Activated naive CD8-positive, alpha-beta T cell treated with anti-CD3 and anti-CD28 coated beads for 36 hours (primary cell): ENCODE measurements at regions not wholly inside any gene's neighbourhood (a gene's known extent, or its start where the extent isn't known, plus 50 kb on each side); places are given as distances from the start of the nearest gene placed in this dataset.

ENCODE experiments used
- DNase-seq: peaks from one replicate; pipeline ENCODE4 v3.0.0; 2021
- H3K27ac Mint-ChIP-seq: one replicate; pipeline ENCODE4 v1.8.0; 2022; ENCODE audit warnings: mild to moderate bottlenecking, moderate library complexity, mixed read lengths
- H3K27me3 Mint-ChIP-seq: one replicate; pipeline ENCODE4 v1.8.0; 2022; ENCODE audit warnings: mild to moderate bottlenecking, mixed read lengths
- H3K36me3 Mint-ChIP-seq: one replicate; pipeline ENCODE4 v1.8.0; 2021; ENCODE audit warnings: mild to moderate bottlenecking, mixed read lengths
- H3K4me1 Mint-ChIP-seq: one replicate; pipeline ENCODE4 v1.8.0; 2021; ENCODE audit warnings: mixed read lengths
- H3K4me3 Mint-ChIP-seq: one replicate; pipeline ENCODE4 v1.8.0; 2022; ENCODE audit warnings: mild to moderate bottlenecking, moderate library complexity, mixed read lengths
- H3K9me3 Mint-ChIP-seq: one replicate; pipeline ENCODE4 v1.8.0; 2022; ENCODE audit warnings: mixed read lengths

DNA sequence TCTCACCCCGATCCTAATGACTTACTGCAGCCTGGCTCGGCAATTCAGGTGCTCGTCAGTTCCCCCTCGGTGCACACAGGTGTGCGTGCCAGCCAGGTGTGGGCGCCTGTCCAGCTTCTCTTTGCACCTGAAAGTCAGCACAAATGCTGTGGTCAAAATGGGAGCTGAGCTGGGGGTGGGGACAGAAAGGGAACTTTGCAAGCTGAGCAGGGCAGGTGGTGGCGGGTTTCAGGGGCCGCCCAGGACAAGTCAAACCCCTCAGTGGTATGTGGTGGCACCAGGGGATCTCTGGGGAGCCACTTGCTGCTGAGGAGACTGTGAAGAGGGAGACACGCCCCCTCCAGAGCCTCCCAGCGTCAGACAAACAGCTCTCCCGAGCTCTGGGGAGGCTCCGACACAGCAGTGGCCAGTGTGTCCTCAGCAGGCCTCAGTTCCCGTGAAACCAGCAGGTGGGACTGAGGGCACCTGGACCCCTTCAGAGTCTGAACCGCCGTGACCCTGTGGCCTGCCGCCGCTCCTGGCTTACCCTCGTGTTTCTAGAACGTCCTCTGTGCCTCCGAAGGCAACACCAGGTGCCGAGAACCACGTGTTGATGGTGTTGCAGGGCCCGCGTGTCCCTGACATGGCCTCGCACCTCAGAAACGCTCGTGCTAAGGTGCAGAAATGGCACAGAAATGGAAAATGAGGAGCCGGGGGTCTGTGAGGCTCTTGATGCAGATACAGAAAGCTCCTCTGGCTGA, 233.5 kb upstream of the TNRC6C start:
- Mint-ChIP-seq H3K4me3 (no peak overlapping the region), H3K27ac (no peak overlapping the region)

DNA sequence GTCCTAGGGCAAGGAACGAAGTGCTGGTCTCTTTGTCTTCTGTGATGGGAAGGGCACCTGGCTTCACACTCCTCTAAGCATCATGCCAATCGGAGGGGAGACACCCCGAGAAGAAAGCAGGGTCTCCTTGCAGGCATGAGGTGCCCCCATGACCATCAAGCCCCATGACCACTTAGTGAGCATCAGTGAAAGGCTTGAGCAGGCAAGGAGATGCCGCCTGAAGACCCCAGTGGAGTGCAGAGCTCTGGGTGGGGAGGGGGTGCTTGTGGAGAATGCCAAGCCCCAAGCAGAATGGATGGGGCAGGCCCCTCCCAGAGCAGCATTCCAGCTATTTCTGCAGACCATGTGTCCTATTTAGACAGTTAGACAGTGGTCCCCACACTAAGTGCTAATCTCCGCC, 232.7 kb upstream of the TNRC6C start:
- Mint-ChIP-seq H3K36me3 (no peaks in the 10 kb centered on the region), H3K9me3 (peaks cover 3% of the 10 kb centered on the region), H3K4me1 (peaks cover 2% of the 10 kb centered on the region), H3K4me3 (no peak overlapping the region), H3K27ac (no peak overlapping the region), H3K27me3 (no peaks in the 10 kb centered on the region)
- no peak for DNase-seq

More for the DNA sequence above, 233.5 kb upstream of the TNRC6C start:
- Mint-ChIP-seq H3K27me3 (no peaks in the 10 kb centered on the region), H3K36me3 (no peaks in the 10 kb centered on the region), H3K4me1 (peaks cover 2% of the 10 kb centered on the region), H3K9me3 (no peaks in the 10 kb centered on the region)
- DNase-seq: no peak

DNA sequence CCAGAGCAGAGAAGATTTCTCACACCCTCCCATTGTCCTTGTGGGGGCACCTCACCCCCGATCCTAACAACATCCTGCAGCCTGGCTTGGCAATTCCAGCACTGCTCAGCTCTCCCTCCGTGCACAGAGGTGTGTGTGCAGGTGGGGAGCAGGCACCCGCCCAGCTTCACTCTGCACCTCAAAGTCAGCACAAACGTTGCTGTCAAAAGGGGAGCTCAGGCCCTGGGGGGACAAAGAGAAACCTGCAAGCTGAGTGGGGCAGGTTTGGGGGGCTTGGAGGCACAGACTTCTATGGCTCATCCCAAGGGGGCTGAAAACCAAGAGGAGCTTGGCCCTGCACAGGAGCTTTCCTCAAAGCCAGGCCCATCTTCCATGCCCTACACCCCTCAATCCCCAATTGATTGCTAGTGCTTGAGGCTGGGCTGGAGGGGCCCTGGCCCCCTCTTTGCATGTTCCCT, 231.9 kb upstream of the TNRC6C start:
- H3K27me3 Mint-ChIP-seq: no peaks in the 10 kb centered on the region
- H3K27ac Mint-ChIP-seq: no peak overlapping the region
- H3K36me3 Mint-ChIP-seq: no peaks in the 10 kb centered on the region
- no peak overlapping the region for H3K4me3 Mint-ChIP-seq
- peaks cover 3% of the 10 kb centered on the region for H3K9me3 Mint-ChIP-seq
- DNase-seq: no peak
- H3K4me1 Mint-ChIP-seq: peaks cover 2% of the 10 kb centered on the region

DNA sequence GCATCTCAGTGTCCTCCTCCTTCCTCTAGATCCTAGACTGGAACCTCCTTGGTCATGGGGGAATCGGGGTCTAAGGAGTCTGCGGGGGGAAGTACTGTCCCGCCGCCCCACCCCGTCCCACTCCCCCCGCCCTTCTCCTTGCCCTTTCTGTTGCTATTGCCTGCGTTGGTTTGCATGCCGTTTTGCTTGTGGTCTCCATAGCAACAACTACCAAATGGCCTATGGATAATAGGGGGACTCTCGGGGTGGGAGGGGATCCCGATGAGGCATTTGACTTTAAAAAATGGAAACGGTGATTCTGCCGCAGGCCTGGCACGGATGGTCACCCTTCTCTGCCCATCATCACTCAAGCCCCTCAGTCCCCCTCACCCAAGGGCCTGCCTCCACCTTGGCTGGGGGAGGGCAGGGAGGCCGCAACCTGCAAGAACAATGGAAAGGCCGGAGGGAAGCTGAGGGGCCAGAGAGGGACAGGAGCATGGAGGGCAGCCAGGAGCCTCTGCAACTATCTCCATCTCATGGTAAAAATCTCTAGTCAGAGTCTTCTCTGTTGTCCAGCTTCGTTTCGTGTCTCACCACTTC, 231.4 kb upstream of the TNRC6C start:
- no peak for DNase-seq
- no peak overlapping the region for H3K4me3 Mint-ChIP-seq
- H3K9me3 Mint-ChIP-seq: peaks cover 3% of the 10 kb centered on the region
- H3K4me1 Mint-ChIP-seq: peaks cover 2% of the 10 kb centered on the region
- no peaks in the 10 kb centered on the region for H3K36me3 Mint-ChIP-seq
- H3K27ac Mint-ChIP-seq: no peak overlapping the region
- no peaks in the 10 kb centered on the region for H3K27me3 Mint-ChIP-seq

DNA sequence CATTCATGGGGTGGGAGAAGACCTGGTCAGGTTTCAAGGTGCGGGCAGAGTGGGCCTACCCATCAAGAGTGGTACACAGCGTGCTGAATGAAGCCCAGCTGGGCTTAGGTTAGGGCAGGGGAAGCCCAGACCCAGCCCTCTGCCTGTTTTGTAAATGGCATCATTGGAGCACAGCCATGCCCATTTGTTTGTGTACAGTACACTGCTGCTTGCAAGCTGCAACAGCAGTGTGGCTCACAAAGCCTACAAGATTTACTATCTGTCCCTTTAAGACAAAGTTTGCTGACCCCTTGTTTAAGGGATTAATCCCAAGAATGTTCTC, 230.1 kb upstream of the TNRC6C start:
- no peak for DNase-seq
- no peaks in the 10 kb centered on the region for H3K27me3 Mint-ChIP-seq

DNA sequence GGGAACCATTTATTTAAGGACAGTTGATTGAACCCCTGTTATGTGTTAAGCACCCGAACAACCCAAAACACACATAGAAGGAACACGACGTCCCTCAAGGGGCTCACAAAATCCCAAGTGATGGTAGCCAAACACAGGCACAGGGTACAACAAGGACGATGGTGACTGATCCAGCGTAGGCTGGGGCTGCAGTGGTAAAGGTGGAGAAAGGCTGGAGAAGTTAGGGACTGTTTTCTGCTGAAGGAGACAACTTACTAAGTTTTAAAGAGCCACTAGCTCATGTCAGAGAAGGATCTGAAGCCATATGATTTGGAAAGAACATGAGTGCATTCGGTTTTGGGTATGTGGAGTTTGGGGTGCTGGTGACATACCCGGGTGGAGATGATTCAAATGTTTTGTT, 229.6 kb upstream of the TNRC6C start:
- Mint-ChIP-seq H3K27ac (no peak overlapping the region), H3K4me1 (peaks cover 2% of the 10 kb centered on the region), H3K27me3 (no peaks in the 10 kb centered on the region), H3K9me3 (peaks cover 19% of the 10 kb centered on the region), H3K36me3 (no peaks in the 10 kb centered on the region), H3K4me3 (no peak overlapping the region)
- no peak for DNase-seq

More for the DNA sequence above, 230.1 kb upstream of the TNRC6C start:
- no peak overlapping the region for H3K4me3 Mint-ChIP-seq
- H3K9me3 Mint-ChIP-seq: peaks cover 15% of the 10 kb centered on the region
- no peak overlapping the region for H3K27ac Mint-ChIP-seq
- H3K36me3 Mint-ChIP-seq: no peaks in the 10 kb centered on the region
- peaks cover 2% of the 10 kb centered on the region for H3K4me1 Mint-ChIP-seq

DNA sequence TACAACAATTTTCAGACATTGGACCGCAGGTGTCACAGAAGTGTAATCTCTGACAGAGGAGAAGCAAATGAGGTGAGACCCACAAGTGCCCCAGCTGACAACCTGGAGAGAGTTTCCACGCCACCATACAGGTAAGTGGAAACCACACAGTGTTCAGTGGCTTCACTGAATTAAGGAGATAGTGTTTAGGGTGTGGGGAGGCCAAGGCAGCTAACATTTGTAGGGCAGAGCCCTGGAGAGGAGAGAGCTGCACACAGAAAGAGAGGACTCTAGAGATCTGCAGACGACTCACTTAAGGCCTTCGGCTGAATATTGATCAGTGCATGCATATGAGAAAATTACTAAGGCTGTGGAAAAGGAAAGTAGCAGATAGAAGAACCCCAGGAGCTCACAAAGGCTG, 228.9 kb upstream of the TNRC6C start:
- Mint-ChIP-seq H3K27ac (no peak overlapping the region), H3K9me3 (peaks cover 19% of the 10 kb centered on the region), H3K4me3 (no peak overlapping the region), H3K36me3 (no peaks in the 10 kb centered on the region), H3K4me1 (peaks cover 2% of the 10 kb centered on the region), H3K27me3 (no peaks in the 10 kb centered on the region)
- DNase-seq: no peak

DNA sequence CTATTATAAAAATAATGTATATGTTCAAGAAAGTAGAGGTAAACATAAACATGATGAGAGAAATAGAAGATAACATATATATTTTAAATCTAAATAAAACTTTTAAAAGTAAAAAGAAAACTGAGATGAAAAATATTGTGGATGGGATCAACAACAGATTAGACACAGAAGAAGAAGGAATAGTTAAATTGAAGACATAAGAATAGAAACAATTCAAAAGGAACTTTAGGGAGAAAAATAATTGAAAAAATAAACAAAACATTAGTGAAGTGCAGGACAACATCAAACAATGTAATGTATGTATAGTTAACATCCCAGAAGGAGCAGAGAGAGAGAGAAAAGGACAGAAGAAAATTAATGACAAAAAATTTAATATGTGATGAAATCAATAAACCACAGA, 228.1 kb upstream of the TNRC6C start:
- Mint-ChIP-seq H3K4me1 (peaks cover 2% of the 10 kb centered on the region), H3K27ac (no peak overlapping the region), H3K4me3 (no peak overlapping the region), H3K27me3 (no peaks in the 10 kb centered on the region), H3K9me3 (peaks cover 19% of the 10 kb centered on the region), H3K36me3 (no peaks in the 10 kb centered on the region)
- no peak for DNase-seq

DNA sequence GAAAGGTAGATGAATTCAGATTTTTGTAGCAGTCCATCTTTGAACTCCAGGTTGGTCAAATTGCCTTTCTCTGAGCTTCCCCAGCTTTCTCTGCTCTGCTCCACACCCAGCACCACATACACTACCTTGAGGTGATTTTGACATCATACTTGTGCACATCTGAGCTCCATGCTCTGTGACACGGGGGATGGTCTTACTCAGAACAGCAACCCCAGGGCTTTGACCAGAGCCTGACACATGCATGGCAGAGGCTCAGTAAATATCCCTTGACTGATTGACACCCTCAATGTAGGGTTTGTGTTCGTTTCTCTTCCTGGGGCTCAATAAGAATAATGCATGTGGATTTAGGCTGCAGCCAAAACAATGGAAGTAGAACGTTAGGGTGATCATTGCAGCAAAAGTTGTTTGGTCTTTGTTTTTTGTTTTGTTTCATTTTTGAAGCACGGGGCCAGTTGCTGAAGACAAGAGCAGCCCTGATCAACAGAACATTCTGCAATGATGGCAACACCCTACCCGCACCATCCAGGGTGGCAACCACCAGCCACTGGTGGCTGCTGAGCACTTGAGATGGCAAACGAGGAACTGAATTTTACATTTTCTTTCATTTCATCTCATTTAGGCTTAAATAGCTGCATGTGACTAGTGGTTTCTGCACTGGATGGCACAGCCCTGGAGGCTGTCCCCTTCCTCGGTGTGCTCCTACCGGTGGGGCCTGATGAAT, 224.8 kb upstream of the TNRC6C start:
- Mint-ChIP-seq H3K4me3 (no peak overlapping the region), H3K27me3 (no peaks in the 10 kb centered on the region), H3K9me3 (peaks cover 19% of the 10 kb centered on the region), H3K36me3 (no peaks in the 10 kb centered on the region), H3K4me1 (no peaks in the 10 kb centered on the region), H3K27ac (no peak overlapping the region)
- DNase-seq: no peak

DNA sequence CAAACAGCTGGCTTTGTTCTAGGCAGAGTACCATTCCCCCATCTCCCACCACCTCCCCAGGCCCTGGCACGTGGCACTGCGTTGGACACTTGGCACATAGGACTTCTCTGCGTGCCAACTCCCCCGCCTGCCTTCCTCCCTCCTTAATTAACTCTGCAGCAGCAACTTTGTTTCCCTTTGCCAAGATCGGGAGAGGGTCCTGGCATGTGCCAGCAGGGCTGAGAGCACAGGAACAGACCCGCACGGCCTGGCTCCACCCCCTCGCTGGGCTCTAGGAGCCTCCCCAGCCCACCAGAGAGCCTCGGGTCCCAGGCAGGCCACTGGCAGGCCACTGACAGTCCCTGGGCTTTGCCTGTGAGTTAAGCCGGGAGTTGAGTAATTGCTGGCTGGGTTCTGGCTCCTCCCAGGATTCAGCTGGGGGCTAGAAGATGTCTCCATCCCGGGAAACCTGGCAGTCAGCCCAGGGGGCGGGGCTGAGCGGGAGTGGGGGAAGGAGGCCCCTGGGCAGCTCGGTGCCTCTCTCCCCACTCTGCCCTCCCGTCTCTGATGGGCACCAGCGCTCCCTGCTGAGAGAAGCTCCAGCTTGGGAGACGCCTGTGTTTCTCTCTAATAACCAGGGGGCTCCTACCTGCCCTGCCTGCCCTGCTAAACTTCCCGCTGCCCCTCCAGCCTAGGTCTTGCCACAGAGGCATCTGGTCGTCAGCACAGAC, 224.0 kb upstream of the TNRC6C start:
- peaks cover 19% of the 10 kb centered on the region for H3K9me3 Mint-ChIP-seq
- no peak overlapping the region for H3K27ac Mint-ChIP-seq
- H3K4me3 Mint-ChIP-seq: no peak overlapping the region
- no peaks in the 10 kb centered on the region for H3K4me1 Mint-ChIP-seq
- DNase-seq: no peak
- no peaks in the 10 kb centered on the region for H3K27me3 Mint-ChIP-seq
- no peaks in the 10 kb centered on the region for H3K36me3 Mint-ChIP-seq

DNA sequence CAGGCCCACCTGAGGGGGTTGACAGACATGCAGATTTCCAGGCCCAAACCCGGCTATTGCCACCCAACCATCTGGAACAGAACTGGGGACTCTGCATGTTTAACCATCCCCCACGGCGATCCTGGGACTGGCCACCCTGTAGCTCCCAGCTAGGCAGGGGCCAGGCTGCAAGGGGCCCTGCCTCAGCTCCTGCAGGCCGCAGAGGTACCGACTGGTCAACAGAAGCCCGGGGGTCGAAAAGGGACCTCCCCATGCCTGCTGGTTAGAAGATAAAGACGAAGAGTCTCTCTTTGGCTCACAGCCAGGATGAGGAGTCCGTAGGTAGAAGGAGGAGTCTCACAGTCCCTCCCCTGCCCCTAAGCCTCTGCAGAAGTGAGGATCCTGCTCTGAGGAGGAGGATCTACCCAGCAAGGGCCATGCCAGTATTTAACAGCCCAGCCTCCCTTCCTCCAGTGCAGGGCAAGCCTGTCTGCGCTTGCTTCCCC, 223.4 kb upstream of the TNRC6C start:
- Mint-ChIP-seq H3K36me3 (no peaks in the 10 kb centered on the region), H3K27ac (no peak overlapping the region), H3K4me1 (no peaks in the 10 kb centered on the region), H3K9me3 (peaks cover 19% of the 10 kb centered on the region), H3K27me3 (no peaks in the 10 kb centered on the region), H3K4me3 (no peak overlapping the region)
- no peak for DNase-seq

DNA sequence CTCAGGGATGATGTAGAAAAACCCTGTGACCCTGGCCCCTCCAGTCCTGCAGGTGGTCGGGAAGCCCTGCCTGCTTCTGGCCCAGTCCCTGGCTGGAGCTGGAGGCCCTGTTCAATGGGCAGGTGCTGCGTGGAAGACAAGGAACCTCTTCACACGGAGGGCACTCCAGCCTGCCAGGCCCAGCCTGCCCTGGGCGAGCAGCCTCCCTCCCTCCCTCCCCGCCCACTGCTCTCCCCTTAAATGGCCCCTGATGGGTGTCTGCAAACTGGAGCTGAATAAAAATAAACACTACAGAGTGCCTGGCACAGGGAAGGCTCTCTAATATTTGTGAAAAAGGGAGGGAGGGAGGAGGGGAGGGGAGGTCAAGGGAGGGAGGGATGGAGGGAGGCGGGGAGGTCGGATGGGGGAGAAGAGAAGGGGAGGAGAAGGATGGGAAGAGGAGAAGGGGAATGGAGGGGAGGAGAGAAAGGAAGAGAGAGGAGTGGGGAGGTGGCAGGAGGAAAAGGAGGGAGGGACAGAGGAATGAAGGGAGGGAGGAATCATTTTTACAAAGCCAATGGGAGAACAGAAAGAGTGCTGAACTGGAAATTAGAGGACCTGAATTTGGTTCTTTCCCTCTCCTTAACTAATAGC, 222.8 kb upstream of the TNRC6C start:
- Mint-ChIP-seq H3K27me3 (no peaks in the 10 kb centered on the region), H3K36me3 (no peaks in the 10 kb centered on the region), H3K27ac (no peak overlapping the region), H3K9me3 (peaks cover 16% of the 10 kb centered on the region), H3K4me3 (no peak overlapping the region), H3K4me1 (no peaks in the 10 kb centered on the region)
- DNase-seq: no peak

DNA sequence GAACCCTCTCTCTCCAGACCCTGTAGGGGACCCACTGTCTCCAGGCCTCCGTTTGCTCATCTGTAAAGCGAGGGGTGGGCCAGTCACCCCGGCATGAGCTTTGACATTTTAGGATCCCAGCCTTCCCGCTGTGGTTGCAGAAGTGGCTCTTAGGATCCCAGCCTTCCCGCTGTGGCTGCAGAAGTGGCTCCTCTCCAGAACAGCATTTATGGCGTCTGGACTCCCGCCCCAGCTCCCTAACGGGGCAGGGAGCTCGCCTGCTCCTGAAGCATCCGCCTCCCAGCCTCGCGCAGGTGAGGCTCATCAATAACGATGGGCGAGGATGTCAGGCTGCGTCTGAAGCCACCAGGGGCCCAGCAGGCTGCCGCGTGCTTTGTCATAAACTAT, 222.3 kb upstream of the TNRC6C start:
- no peak for DNase-seq
- no peaks in the 10 kb centered on the region for H3K27me3 Mint-ChIP-seq
- no peaks in the 10 kb centered on the region for H3K4me1 Mint-ChIP-seq
- no peaks in the 10 kb centered on the region for H3K36me3 Mint-ChIP-seq
- H3K27ac Mint-ChIP-seq: no peak overlapping the region
- H3K9me3 Mint-ChIP-seq: peaks cover 16% of the 10 kb centered on the region
- no peak overlapping the region for H3K4me3 Mint-ChIP-seq

DNA sequence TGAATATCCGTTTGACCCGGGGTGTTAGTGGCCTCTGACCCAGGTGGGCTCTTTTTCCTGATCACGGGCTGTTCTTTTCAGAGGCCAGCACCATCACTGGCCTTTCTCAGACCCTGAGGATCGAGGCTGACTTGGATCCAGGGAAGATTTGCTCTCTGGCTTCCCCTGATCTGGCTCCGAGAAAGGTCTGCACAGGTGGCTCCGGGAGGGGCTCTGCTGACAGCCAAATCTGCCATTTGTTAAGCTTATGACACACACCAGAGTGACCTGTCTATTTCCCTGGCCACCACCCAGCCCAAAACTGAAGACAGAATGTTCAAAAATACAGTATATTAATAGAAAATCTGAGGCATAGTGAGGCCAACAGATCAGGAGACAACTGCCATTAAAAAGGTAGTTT, 221.8 kb upstream of the TNRC6C start:
- Mint-ChIP-seq H3K9me3 (peaks cover 16% of the 10 kb centered on the region), H3K27me3 (no peaks in the 10 kb centered on the region), H3K4me1 (no peaks in the 10 kb centered on the region), H3K36me3 (no peaks in the 10 kb centered on the region), H3K4me3 (no peak overlapping the region), H3K27ac (no peak overlapping the region)
- no peak for DNase-seq
